Stimulated activated CD8-positive, alpha-beta memory T cell treated with anti-CD3 and anti-CD28 coated beads, Interleukin-7, amount 100 ng/mL, for 4 hours (primary cell): ENCODE measurements at regions not wholly inside any gene's neighbourhood (a gene's known extent, or its start where the extent isn't known, plus 50 kb on each side); places are given as distances from the start of the nearest gene placed in this dataset.

Experiments
- DNase-seq, 2 donors: peaks; one replicate each; pipeline ENCODE4 v3.0.0-alpha.2; 2020; ENCODE audit warnings: low read depth in 2 of 2

DNA sequence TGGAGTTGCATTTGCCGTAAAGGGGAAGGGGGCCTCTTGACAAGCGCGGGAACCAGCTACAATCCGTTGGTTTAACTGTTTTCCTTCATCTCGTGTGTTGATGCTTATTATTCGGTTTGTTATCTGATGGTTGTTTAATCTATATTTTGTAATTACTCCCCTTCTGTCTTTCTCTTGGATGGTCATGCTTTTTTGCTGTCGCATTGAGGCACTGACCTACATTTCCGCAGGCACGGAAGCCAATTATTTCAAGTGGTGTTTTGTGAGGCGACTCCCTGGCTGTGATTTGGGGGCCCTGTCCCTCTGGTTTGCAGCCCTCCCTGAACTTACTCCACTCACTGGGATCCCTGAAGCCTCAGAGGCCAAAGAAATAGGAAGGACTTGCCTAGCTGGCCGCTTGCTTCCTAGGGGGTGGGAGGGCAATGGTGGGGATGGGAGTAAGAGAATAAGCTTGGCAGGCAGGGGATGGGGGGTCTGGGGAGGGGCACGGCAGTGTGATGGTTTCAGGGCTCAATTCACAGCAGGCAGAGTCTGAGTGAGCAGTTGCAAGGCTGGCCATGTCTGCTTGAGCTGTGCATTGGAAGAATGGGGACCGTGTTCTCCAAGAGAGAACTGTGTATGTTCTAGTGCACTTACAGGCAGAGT is 165.8 kb upstream of the B3GAT1 start:
- no peak for DNase-seq

DNA sequence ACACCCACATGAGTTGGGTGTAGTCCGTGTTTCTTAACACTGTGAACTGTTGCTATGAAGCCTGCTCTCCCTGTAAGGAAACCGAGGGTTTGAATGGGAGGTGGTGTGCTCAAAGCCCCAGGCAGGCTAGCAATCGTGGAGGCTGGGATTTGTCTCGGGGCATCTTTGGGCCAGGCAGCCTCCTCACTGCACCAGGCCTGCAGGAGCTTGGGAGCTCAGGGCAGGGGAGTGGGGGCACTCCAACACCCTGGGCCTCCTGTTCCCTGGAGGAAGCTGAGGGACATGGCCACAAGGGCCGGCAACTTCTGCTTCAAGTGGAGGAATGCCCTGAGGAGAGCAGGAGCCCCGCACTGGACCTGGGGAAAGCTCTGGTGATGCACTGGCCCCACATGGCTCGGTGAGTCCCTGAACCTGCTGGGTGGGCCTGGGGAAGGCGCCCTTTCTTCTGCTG is 164.7 kb upstream of the B3GAT1 start:
- no peak for DNase-seq

DNA sequence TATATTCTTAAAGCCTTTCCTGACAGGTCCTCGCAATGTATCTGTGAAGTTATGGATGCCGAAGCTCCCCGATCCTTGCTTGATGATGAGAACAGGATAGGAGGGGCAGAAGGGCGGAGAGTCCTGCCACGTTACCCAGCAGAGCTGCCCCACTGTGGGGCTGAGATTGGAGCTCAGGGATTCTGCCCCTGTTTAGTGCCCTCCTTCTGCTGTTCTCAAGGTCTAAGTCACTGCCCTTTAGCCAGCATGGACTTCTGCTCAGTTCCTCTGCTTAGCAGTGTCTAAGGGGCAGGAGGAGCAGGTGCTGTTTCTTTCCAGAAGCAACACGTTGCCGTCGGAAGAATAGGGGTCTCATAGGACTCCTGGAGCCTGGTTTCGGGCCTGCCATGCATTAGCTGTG is 164.2 kb upstream of the B3GAT1 start:
- no peak for DNase-seq

DNA sequence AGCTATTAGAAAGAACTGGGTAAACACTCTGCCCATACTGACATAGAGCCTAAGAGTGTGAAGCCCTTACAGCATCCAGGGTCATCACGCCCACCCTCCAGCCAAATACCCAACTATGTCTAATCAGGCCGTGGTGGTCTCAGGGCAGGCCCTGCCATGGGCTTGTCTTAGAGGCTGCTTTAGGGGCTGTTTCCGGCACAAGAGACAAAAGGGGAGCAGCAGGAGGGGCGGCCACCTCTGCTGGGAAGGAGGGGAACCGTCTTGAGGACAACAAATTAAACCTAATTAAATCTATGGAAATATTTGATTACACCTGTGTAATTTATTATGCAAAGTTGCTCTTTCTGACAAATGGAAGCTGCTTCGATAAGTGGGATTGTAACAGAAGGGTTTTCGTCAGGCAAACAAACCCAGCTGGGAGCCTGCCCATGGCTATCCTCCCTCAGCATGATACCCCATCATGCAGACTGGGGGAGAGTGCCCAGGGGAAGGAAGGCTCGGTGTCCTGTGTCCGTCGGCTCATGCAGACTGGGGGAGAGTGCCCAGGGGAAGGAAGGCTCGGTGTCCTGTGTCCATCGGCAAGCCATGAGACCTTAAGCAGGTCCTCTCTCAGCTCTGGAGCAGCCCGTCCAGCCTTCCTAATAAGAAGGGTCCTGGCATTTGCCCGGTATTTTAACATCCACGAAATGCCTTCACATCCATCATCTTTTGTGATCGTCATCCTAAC is 163.6 kb upstream of the B3GAT1 start:
- DNase-seq: no peak

DNA sequence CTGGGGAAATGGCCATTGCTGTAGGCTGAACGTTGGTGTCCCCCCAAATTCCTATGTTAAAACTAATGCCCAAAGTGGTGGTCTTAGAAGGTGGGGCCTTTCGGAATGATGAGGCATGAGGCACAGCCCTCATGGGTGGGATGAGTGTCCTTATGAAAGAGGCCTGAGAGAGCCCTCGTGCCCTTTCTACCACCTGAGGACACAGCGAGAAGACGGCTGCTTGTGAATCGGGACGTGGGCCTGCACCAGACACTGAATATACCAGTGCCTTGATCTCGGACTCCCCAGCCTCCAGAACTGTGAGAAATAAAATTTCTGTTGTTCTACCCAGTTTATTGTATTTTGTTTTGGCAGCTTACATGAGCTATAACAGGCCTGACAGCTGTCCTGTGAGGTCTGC is 162.9 kb upstream of the B3GAT1 start:
- no peak for DNase-seq

DNA sequence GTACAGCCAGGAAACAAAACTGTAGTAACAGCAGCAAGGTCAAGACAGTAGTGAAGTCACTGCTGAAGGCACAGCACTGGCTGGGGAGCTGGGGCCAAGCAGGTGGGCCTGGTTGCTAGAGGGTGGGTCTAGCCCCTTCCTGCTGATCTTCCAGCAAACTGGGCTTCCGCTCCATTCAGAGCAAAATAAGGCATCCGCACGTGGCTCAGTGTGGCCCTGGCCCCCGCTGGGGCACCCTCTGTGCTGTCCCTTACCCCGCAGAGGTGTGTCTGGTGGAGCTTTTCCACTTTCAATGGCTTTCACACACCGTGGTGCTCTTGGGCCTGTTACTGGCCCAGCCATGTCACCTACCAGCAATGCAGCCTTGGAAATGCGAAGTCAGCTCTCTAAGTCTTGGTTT is 162.4 kb upstream of the B3GAT1 start:
- DNase-seq: no peak

DNA sequence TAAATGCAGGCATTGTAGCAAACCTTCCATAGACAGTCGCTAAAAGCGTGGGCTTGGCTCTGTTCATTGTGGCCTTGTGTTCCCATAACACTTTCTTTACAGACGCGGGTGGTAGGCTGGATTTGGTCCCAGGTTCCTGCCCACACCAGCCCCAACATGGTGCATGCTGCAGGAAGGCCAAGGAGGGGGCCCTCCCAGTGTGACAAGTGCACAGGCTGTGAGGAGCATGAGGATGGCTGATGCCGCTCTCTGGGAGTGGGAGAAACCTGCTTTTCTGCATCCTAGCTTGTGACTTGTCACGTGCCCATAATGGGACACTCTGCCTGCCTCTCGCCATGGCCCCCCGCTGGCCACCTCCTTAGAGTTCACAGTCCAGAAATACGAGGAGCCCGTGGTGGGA is 161.8 kb upstream of the B3GAT1 start:
- no peak for DNase-seq

DNA sequence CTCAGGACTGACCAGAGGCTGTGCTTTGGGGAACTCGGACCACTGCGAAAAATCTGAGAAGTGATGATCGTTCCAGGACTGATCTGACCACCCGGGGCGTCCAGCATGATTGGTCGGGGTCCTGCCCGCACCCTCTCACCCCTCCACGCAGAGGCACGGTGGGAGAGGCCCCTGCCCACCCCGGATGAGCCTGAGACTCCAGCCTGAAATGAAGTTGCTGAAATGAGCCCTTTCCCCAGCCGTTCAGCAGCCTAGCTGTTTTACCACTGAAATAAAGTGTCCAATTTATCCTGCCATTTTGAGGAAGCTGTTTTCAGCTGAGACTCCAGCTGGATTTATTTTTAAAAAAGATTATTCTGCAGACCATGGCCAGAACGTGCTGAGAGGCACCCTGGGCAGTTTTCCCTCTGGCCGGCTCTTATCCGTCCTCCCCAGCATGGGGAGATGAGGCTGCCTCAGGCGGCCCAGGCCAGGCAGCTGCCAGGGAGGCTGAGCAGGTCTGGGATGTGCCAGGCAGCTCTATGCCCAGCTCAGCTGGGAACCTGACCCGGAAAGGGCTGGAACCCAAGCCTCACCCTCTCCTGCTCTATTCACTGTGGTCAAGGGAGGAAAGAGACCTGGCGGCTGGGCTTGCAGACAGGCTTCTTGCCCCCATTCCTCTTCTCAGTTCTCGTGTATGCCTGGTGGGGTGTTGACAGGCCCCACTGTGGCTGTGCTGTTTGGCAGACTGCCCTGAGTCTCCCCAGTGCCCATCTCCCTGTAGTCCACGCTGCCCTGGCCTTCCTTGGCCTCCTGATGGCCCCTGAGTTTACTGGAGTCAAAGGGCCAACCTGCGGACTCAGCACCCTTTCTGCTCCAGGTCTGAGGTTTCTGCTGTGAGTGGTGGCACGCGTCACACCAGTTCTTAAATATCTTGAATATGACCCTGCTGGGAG is 161.0 kb upstream of the B3GAT1 start:
- DNase-seq: no peak

DNA sequence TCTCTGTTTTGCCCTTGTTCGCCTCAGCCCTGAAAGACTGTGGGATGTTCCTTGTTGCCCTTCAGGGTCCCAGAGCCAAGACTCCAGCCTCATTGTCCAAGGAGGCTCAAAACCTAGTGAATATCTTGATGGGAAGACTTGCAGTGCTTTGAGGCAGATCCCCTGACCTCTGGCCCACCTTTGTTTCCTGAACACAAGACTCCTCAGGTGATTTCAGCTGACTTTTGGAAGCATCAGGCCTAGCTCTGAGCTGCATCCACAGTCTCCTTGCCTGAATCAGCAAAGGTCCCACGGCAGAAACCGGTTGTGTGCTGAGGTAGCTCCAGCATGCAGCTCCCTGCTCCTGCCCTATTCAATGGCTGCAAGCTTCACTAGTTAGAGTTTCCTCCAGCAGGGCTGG is 159.3 kb upstream of the B3GAT1 start:
- DNase-seq: no peak

DNA sequence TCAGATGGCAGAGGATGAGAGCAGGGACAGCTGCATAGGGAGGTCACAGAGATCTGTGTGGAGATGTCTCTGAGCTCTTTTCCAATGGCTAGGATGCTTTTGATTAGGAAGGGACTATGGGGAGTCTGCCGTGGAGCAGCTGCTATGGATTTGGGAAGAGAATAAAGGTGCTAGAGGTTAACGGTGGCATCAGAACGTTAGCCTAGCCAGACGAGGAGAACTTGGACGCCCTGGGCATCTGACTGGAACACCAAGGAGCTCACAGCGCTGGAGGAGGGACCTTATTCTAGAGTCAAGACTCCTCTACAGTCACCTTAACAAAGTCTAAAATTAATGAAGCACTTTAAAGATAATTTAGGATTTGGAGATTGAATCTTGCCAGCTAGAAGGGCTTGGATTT is 157.2 kb upstream of the B3GAT1 start:
- no peak for DNase-seq

DNA sequence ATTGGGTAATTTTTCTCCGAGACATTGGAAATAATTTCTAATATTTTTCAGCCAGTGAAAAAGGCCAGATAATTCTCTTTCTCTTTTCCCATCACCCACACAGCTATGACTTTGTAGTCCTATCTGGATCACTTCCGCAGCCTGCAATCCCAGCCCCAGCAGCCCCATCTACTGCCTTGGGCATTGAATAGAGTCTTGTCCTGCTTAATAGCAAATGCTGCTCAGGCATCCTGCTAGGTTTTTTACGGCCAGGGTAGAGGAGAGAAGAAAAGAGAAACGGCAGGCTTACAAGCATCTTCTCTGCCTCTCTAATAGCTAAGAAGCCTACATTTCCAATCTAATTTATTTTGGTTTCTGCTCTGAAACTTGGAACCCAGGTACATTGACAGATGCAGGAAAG is 154.3 kb upstream of the B3GAT1 start:
- DNase-seq: no peak

DNA sequence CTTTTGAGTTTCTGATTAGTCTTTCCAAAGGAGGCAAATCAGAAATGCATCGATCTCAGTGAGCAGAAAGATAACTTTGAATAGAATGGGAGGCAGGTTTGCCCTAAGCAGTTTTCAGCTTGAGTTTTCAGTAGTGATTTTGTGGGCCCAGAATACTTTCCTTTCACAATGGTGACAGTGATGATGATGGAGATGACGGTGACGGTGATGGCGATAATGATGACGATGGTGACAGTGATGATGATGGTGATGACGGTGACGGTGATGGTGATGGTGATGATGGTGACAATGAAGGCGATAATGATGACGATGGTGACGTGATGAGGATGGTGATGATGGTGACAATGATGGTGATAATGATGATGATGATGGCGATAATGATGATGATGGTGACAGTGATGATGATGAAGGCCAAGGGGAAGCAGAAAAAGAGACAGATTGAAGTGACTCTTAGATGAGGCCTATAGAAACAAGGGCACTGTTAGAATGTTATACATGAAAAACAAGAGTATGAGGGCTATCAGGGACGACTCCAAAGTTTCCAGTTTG is 153.4 kb upstream of the B3GAT1 start:
- no peak for DNase-seq

DNA sequence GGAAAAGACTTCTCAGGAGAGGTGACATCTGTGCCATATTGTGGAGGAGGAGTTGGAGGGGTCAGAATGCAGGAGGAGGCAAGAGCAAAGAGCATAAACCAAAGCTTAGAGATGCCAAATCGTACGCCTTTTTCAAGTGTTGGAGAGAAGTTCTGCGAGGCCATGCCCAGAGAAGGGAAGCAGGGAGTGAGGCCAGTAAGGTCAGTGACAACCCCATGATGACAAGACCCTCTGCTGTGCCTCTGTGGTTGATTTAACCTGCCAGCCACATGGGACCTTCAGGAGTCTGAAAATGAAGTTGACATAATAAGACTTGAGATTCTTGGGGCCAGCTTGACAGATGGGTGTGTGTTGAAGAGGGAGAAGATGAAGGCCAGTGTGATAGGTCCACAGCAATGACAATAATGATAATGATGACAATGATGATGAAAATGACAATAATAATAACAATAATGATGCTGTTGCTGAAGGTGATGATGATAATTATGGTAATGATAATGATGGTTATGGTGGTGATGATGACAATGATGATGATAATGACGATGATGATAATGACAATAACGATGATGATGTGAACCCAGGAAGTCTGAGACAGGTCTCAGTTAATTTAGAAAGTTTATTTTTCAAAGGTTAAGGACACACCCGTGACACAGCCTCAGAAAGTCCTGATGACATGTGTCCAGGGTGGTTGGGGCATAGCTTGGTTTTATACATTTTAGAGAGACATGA is 152.6 kb upstream of the B3GAT1 start:
- no peak for DNase-seq

DNA sequence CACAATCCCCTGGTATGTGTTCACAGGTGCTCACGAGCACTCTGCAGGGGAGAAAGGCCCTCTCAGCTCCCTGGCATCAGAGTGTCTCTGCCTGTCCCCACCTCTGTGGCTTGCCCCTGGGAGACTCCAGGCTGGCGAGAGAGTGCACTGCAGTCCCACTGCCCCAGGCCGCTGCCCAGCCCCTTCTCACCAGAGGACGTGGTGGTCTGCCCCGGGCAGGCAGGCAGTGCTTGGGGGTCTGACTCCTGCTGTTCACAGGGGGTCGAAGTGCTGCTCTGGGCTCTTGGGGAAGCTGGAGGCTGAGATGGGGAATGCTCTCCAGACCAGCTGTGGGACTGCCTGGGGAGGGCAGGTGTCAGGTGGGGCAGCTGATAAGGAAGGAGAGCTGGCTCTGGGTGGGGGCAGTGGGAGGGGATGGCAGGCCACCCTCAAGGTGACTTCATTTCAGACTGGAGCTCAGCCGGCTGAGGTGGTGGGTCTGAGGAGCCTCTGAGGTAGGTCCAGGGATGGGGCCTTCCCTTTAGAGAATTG is 151.0 kb upstream of the B3GAT1 start:
- no peak for DNase-seq

DNA sequence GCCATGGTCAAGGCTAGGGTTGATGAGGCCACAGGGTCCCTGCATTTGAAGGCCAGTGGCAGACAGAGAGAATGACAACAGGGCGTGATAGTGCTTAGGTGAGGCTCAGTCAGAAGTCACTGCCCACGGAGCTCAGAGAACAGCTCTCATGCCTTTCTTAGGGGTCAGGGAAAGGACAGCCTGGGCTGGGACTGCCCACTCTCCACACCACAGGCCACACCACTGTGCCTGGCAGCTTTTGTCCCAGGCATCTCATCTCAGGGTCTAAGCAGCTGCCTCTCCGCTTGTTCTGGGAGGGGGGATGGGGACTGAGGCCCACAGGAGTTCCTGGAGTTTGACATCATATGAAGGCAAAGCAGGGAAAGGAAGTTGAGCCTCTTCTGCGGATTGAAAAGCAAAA is 150.2 kb upstream of the B3GAT1 start:
- DNase-seq: no peak

DNA sequence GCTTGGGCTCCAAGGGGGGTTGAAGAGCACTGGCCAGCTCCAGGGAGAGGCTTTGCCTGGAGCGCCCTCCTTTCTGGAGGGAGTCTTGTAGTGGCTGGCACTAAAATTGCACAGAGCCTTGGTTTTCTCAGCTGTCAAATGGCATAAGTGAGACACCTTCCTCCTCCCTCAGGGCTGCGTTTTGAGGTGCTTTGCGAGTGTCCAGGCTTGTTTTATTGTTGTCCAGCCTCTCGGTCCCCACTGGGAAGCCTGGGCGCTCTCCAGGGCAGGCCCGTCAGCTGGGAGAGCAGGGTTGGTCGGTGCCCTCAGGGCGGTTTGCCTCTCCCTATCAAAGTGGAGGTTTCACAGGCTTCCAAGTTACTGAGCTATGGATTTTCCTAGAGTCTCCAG is 149.3 kb upstream of the B3GAT1 start:
- no peak for DNase-seq

DNA sequence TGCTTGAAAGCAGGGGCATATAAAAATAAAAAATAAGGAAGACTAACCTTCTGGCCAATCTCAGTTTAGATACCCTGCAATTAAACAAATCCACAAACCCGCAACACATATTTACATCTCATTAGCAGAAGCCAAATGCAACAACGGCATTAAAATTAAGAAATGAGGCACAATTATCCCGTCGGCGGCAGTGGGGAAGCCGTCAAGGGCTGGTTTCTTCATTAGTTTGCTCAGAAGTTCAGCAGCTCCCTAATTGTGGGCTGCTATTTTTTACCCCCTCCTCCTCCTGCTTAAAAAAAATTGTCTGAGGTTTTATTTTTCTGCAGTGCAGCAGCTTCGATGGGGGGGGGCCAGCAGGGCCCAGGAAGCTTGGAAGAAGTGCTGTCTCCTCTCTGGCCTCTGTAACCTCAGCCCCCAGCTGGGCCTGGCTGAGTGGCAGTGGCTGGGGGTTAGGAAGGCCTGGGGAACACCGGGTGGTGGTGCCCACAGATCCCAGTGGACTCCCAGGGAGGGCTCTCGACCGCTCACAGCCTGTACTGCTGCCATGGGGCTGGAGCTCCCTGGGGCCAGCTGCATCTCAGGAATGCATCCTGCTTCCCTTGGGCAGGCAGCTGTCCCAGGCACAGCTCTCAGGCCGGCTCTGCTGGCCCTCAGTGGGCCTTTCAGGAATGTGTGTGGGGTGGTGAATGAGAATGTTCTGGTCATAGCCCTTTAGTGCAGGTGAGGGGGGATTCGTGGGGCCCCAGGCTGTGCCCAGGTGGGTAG is 148.7 kb upstream of the B3GAT1 start:
- no peak for DNase-seq

DNA sequence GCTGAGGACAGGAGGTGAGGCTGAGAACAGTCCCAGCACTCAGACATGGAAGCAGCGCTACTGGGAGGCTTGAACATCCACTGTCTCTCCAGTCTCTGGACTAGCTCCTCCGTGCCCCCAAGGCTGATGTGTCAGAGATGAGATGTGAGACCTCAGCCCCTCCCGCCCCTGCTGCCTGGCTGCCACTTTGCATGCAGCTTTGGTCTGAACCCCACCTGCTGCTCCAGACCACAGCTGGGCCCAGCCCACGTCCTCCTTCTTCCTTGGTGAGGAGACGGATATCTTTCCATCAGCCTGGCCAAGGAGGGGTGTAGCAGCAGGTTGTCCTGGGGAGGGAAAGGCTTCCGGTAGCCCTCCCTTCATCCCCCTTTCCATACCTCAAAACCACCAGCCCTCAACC is 148.0 kb upstream of the B3GAT1 start:
- no peak for DNase-seq

DNA sequence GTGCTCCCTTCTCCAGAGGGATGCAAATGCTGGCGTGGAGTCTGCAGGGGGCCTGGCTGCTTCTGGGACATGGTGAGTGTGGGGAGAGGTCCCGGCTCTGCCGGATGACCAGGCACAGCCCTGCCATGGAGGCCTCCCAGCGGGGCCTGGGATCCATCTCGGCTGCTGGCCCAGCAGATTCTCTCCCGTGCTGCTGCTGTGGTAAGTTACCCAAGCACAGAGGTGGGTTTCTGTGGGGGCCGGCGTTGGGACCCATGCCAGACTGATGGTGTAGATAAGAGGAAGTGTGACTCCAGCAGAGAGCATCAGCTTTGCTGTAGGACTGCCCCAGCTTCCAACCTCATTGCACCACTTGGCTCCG is 147.5 kb upstream of the B3GAT1 start:
- no peak for DNase-seq

DNA sequence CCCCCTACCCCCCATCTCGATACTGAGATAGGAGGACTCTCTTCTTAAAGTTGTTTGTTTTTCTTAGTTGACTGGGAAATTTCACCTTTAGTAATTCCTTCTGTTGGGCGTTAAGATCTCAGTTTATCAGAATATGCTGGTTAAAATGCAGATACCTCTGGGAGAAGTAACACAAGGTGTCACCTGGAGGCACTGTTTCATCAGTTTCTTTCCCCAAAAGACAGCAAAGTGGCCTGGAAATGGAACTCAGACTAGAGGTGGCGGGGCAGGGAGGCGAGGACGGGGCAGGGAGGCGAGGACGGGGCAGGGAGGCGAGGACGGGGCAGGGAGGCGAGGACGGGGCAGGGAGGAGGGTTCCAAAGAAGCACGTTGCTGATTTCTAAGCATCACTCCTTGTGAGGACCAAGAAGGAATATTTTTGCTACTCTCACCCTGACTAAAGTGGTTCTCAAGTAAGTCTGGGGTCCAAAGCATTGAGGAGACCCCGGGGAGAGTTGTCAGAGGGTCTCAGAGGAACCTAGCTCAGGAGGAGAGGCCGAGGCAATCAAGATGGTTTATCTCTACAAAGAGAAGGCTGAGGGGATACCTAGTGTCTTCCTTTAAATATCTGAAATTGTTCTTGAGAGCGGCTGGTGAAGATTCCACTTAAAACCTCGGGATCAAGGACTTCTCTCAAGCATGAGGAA is 147.0 kb upstream of the B3GAT1 start:
- DNase-seq: no peak
